ENCODE measurements at regions not wholly inside any gene's neighbourhood (a gene's known extent, or its start where the extent isn't known, plus 50 kb on each side); places are given as distances from the start of the nearest gene placed in this dataset.
A peak's percentile ranks its signal among the peaks of the same experiment; 100 is the strongest.

- Histone ChIP-seq H2AFZ (ENCODE audit: low read depth) (no peak overlapping the region), H3K9ac (no peak overlapping the region), H3K9me3 (no peaks in the 10 kb centered on the region), H3K79me2 (ENCODE audit: insufficient read depth) (no peaks in the 10 kb centered on the region), H3F3A (replicated peaks; ENCODE audit: insufficient read depth) (no peaks in the 10 kb centered on the region), H3K36me3 (replicated peaks in 1 of 2; ENCODE audit: control insufficient read depth in 1 of 2, insufficient read depth in 2 of 2, low read length in 1 of 2) (no peaks in the 10 kb centered on the region), H3K4me3 (ENCODE audit: low read depth in 2 of 2, low read length in 1 of 2) (no peak overlapping the region), H4K20me1 (ENCODE audit: insufficient read depth) (no peaks in the 10 kb centered on the region), H3K9me2 (no peaks in the 10 kb centered on the region), H3K27me3 (ENCODE audit: insufficient read depth) (no peaks in the 10 kb centered on the region), H3K4me2 (no peak overlapping the region), H3K4me1 (ENCODE audit: control insufficient read depth in 1 of 2, insufficient read depth in 2 of 2, low read depth in 1 of 2, low read length in 1 of 2) (peaks cover 0 to 2% of the 10 kb centered on the region in 2 experiments; a peak in 2 of 4 replicates), H3K27ac (ENCODE audit: low read depth in 2 of 2, low read length in 1 of 2) (peak overlapping the region in 1 of 2 experiments; percentile 85; a peak in 2 of 4 replicates)
- no peak for TF ChIP-seq MEF2A (IDR thresholded peaks at IDR 0.05; ENCODE audit: borderline replicate concordance, low read depth)
- no peak for TF ChIP-seq JUND (IDR thresholded peaks at IDR 0.05)
- TF ChIP-seq FOXJ3 (CRISPR knock-in tag; IDR thresholded peaks at IDR 0.05), result no peak
- no peak for TF ChIP-seq EZH2phosphoT487 (IDR thresholded peaks at IDR 0.05; ENCODE audit: borderline replicate concordance, low read depth)
- no peak for TF ChIP-seq RXRA (IDR thresholded peaks at IDR 0.05; ENCODE audit: borderline replicate concordance, low read depth)
- no peak for TF ChIP-seq PBX3 (IDR thresholded peaks at IDR 0.05)
- TF ChIP-seq RAD21 (IDR thresholded peaks at IDR 0.05; ENCODE audit: low read length), result no peak
- no peak for TF ChIP-seq EP300 (IDR thresholded peaks at IDR 0.05; ENCODE audit: borderline replicate concordance in 1 of 2, low read depth in 1 of 2, low read length in 1 of 2)
- DNase-seq, result no peak
- ChIA-PET CTCF (no interaction called here), POLR2A (no interaction called here)
- WGBS (ENCODE audit: low lambda C conversion rate), result 49% methylated on average over 5 of the region's 5 CpGs
Measured at GRCh38 chr1:185565302-185565701, 168.9 kb upstream of the HMCN1 start.

GRCh38 chr1:185564816-185565215 is 169.4 kb upstream of the HMCN1 start:
- no peak overlapping the region for H3K4me2 ChIP-seq
- no peak overlapping the region for H3K4me3 ChIP-seq (ENCODE audit: low read depth in 2 of 2, low read length in 1 of 2)
- H3K9ac ChIP-seq, result no peak overlapping the region
- no peaks in the 10 kb centered on the region for H3K79me2 ChIP-seq (ENCODE audit: insufficient read depth)
- no peaks in the 10 kb centered on the region for H3K27me3 ChIP-seq (ENCODE audit: insufficient read depth)
- no peak overlapping the region for H2AFZ ChIP-seq (ENCODE audit: low read depth)
- no peaks in the 10 kb centered on the region for H3F3A ChIP-seq (replicated peaks; ENCODE audit: insufficient read depth)
- no peaks in the 10 kb centered on the region for H3K9me2 ChIP-seq
- peak overlapping the region in 1 of 2 experiments; percentile 85; a peak in 2 of 4 replicates for H3K27ac ChIP-seq (ENCODE audit: low read depth in 2 of 2, low read length in 1 of 2)
- no peaks in the 10 kb centered on the region for H3K9me3 ChIP-seq
- H3K4me1 ChIP-seq (ENCODE audit: control insufficient read depth in 1 of 2, insufficient read depth in 2 of 2, low read depth in 1 of 2, low read length in 1 of 2), result peaks cover 0 to 5% of the 10 kb centered on the region in 2 experiments; a peak in 2 of 4 replicates
- TF ChIP-seq RFX5 (IDR thresholded peaks at IDR 0.05; ENCODE audit: low read length) (no peak), REST (IDR thresholded peaks at IDR 0.05; ENCODE audit: low read depth, low read length) (no peak), USF2 (IDR thresholded peaks at IDR 0.05; ENCODE audit: borderline replicate concordance, low read depth, low read length) (no peak), ZBTB33 (IDR thresholded peaks at IDR 0.05; ENCODE audit: borderline replicate concordance, low read depth) (no peak), SMC3 (IDR thresholded peaks at IDR 0.05; ENCODE audit: low read depth, low read length) (no peak), RXRA (IDR thresholded peaks at IDR 0.05; ENCODE audit: borderline replicate concordance, low read depth) (no peak), FOSL2 (IDR thresholded peaks at IDR 0.05; ENCODE audit: borderline replicate concordance, low read depth) (no peak), MAX (IDR thresholded peaks at IDR 0.05; ENCODE audit: low read depth) (no peak), CHD2 (IDR thresholded peaks at IDR 0.05; ENCODE audit: low read length, partially characterized antibody) (no peak), TCF12 (IDR thresholded peaks at IDR 0.05) (no peak)
- H4K20me1 ChIP-seq (ENCODE audit: insufficient read depth), result no peaks in the 10 kb centered on the region
- WGBS (ENCODE audit: low lambda C conversion rate), result 43% methylated on average over 1 of the region's 1 CpG
- CTCF ChIA-PET, result no interaction called here
- H3K36me3 ChIP-seq (replicated peaks in 1 of 2; ENCODE audit: control insufficient read depth in 1 of 2, insufficient read depth in 2 of 2, low read length in 1 of 2), result no peaks in the 10 kb centered on the region
- POLR2A ChIA-PET, result no interaction called here
- no peak for DNase-seq
